Neural cell (in vitro differentiated cells): ENCODE measurements at regions not wholly inside any gene's neighbourhood (a gene's known extent, or its start where the extent isn't known, plus 50 kb on each side); places are given as distances from the start of the nearest gene placed in this dataset.

ENCODE experiments used
- H2AFZ ChIP-seq: fragments of 200-600, 300-800 bp; sonication (generic), shearing (Covaris generic); 2 replicates; pipeline ENCODE4 v1.6.0; 2014; ENCODE audit warnings: low read depth, mild to moderate bottlenecking, antibody characterized with exemption, low read length, moderate library complexity
- H3F3A ChIP-seq: fragments of 200-600 bp; shearing (Covaris generic); 2 replicates; pipeline ENCODE4 v1.6.1; 2016; ENCODE audit warnings: mild to moderate bottlenecking, moderate library complexity, mixed read lengths, antibody characterized with exemption, low read length; ENCODE audit not compliant: insufficient read depth, poor library complexity, severe bottlenecking
- H3K27ac ChIP-seq: fragments of 200-600, 300-800 bp; sonication (generic), shearing (Covaris generic); 2 replicates; pipeline ENCODE4 v1.5.1; 2014; ENCODE audit warnings: mild to moderate bottlenecking, low read length, moderate library complexity
- H3K27me3 ChIP-seq: fragments of 300-800, 200-600 bp; sonication (generic), shearing (Covaris generic); 2 replicates; pipeline ENCODE4 v1.6.0; 2014; ENCODE audit warnings: mild to moderate bottlenecking, low read depth, low read length, moderate library complexity; ENCODE audit not compliant: insufficient read depth
- H3K36me3 ChIP-seq: fragments of 300-800, 200-600 bp; sonication (generic), shearing (Covaris generic); 2 replicates; pipeline ENCODE4 v1.5.1; 2014; ENCODE audit warnings: mild to moderate bottlenecking, antibody characterized with exemption, low read length, moderate library complexity; ENCODE audit not compliant: insufficient read depth
- H3K4me2 ChIP-seq: fragments of 300-800, 200-600 bp; sonication (generic), shearing (Covaris generic); 2 replicates; pipeline ENCODE4 v1.6.0; 2014; ENCODE audit warnings: mild to moderate bottlenecking, low read length
- H3K4me3 ChIP-seq: fragments of 300-800, 200-600 bp; sonication (generic), shearing (Covaris generic); 2 replicates; pipeline ENCODE4 v1.5.1; 2014; ENCODE audit warnings: mild to moderate bottlenecking, low read length, moderate library complexity
- H3K79me2 ChIP-seq: fragments of 200-600 bp; shearing (Covaris generic); replicated peaks from 2 replicates; pipeline ENCODE4 v1.6.0; 2014; ENCODE audit warnings: mild to moderate bottlenecking, low read length, moderate library complexity; ENCODE audit not compliant: insufficient read depth
- H3K9ac ChIP-seq: fragments of 300-800, 200-600 bp; sonication (generic), shearing (Covaris generic); 2 replicates; pipeline ENCODE4 v1.6.1; 2016; ENCODE audit warnings: mild to moderate bottlenecking, low read length, mixed read lengths
- H3K9me2 ChIP-seq: fragments of 200-600 bp; shearing (Covaris generic); 2 replicates; pipeline ENCODE4 v1.6.1; 2016; ENCODE audit warnings: mild to moderate bottlenecking, low read length, mixed read lengths; ENCODE audit not compliant: insufficient read depth
- H3K9me3 ChIP-seq: fragments of 200-600, 300-800 bp; sonication (generic), shearing (Covaris generic); 2 replicates; pipeline ENCODE4 v1.6.1; 2016; ENCODE audit warnings: mild to moderate bottlenecking, mixed run types, low read length, moderate library complexity, mixed read lengths
- H4K20me1 ChIP-seq: fragments of 200-600 bp; shearing (Covaris generic); 2 replicates; pipeline ENCODE4 v1.6.1; 2016; ENCODE audit warnings: mild to moderate bottlenecking, mixed run types; ENCODE audit not compliant: insufficient read depth
- CTCF ChIP-seq: fragments of 450-650 bp; IDR thresholded peaks from 2 replicates; pipeline ENCODE4 v1.5.1; 2014; ENCODE audit warnings: antibody characterized with exemption, mild to moderate bottlenecking, moderate library complexity; ENCODE audit not compliant: poor library complexity, severe bottlenecking
- EP300 ChIP-seq: fragments of 450-650 bp; conservative IDR thresholded peaks from 2 replicates; pipeline ENCODE4 v1.6.1; 2014; ENCODE audit warnings: antibody characterized with exemption, mild to moderate bottlenecking, moderate library complexity; ENCODE audit not compliant: poor library complexity, severe bottlenecking
- EZH2 ChIP-seq: fragments of 200-600, 300-800 bp; shearing (Covaris generic), sonication (generic); IDR thresholded peaks from 2 replicates; pipeline ENCODE4 v1.6.1; 2014; ENCODE audit warnings: antibody characterized with exemption, low read length, borderline replicate concordance, mild to moderate bottlenecking; ENCODE audit not compliant: insufficient read depth, poor library complexity, severe bottlenecking
- MXI1 ChIP-seq: fragments of 450-650 bp; conservative IDR thresholded peaks from 2 replicates; pipeline ENCODE4 v1.6.1; 2014; ENCODE audit warnings: antibody characterized with exemption, mild to moderate bottlenecking; ENCODE audit not compliant: poor library complexity, severe bottlenecking
- POLR2AphosphoS5 ChIP-seq: IDR thresholded peaks from 2 replicates; pipeline ENCODE4 v1.6.1; 2012
- RAD21 ChIP-seq: fragments of 450-650 bp; conservative IDR thresholded peaks from 2 replicates; pipeline ENCODE4 v1.6.1; 2014; ENCODE audit warnings: antibody characterized with exemption, mild to moderate bottlenecking, moderate library complexity
- REST ChIP-seq: IDR thresholded peaks from 2 replicates; pipeline ENCODE4 v1.6.1; 2012; ENCODE audit warnings: borderline replicate concordance
- SMC3 ChIP-seq: fragments of 450-650 bp; conservative IDR thresholded peaks from 2 replicates; pipeline ENCODE4 v1.6.1; 2014; ENCODE audit warnings: antibody characterized with exemption, mild to moderate bottlenecking, moderate library complexity; ENCODE audit not compliant: poor library complexity
- TAF1 ChIP-seq: IDR thresholded peaks from 2 replicates; pipeline ENCODE4 v1.6.1; 2012; ENCODE audit warnings: low read depth

GRCh38 chr5:3051400-3051799 lies 299.9 kb upstream of the IRX2 start:
- Histone ChIP-seq H3K27me3 (no peaks in the 10 kb centered on the region), H3K9me2 (no peaks in the 10 kb centered on the region), H3K4me3 (no peak overlapping the region), H3K9me3 (no peaks in the 10 kb centered on the region), H3F3A (no peaks in the 10 kb centered on the region), H3K27ac (no peak overlapping the region), H4K20me1 (no peaks in the 10 kb centered on the region), H3K4me2 (no peak overlapping the region), H3K36me3 (no peaks in the 10 kb centered on the region), H3K79me2 (no peaks in the 10 kb centered on the region), H2AFZ (no peak overlapping the region), H3K9ac (no peak overlapping the region)
- TF ChIP-seq POLR2AphosphoS5 = no peak
- TF ChIP-seq RAD21 = no peak
- no peak for TF ChIP-seq EZH2
- TF ChIP-seq CTCF = no peak
- TF ChIP-seq REST = no peak
- TF ChIP-seq EP300 = no peak
- no peak for TF ChIP-seq TAF1
- TF ChIP-seq SMC3 = no peak
- TF ChIP-seq MXI1 = no peak

- no peaks in the 10 kb centered on the region for H3F3A ChIP-seq
- H3K27ac ChIP-seq = no peak overlapping the region
- no peak overlapping the region for H3K9ac ChIP-seq
- H3K4me3 ChIP-seq = no peak overlapping the region
- TF ChIP-seq RAD21 (no peak), POLR2AphosphoS5 (no peak), CTCF (no peak), EZH2 (no peak), TAF1 (no peak), MXI1 (no peak), SMC3 (no peak)
- no peaks in the 10 kb centered on the region for H3K9me2 ChIP-seq
- H3K79me2 ChIP-seq = no peaks in the 10 kb centered on the region
- H3K4me2 ChIP-seq = no peak overlapping the region
- H2AFZ ChIP-seq = no peak overlapping the region
- H3K36me3 ChIP-seq = no peaks in the 10 kb centered on the region
- no peaks in the 10 kb centered on the region for H3K27me3 ChIP-seq
- no peaks in the 10 kb centered on the region for H3K9me3 ChIP-seq
- no peaks in the 10 kb centered on the region for H4K20me1 ChIP-seq
These were observed 299.4 kb upstream of the IRX2 start for GRCh38 chr5:3050863-3051262.
